Neutrophil (primary cell): ENCODE measurements at regions not wholly inside any gene's neighbourhood (a gene's known extent, or its start where the extent isn't known, plus 50 kb on each side); places are given as distances from the start of the nearest gene placed in this dataset.
"Not testable (repeated sequence)": the region's sequence is repeated elsewhere in the genome, so short reads cannot be mapped to it uniquely, and the experiment has no call there.

ENCODE experiments used
- H3K27ac ChIP-seq: fragments of 200-600 bp; sonication (generic); 2 replicates; pipeline ENCODE4 v1.5.1; 2016; ENCODE audit warnings: mild to moderate bottlenecking, moderate library complexity
- H3K27me3 ChIP-seq: fragments of 200-600 bp; sonication (generic); 2 replicates; pipeline ENCODE4 v1.6.0; 2016; ENCODE audit warnings: mild to moderate bottlenecking
- H3K36me3 ChIP-seq: fragments of 200-600 bp; sonication (generic); 2 replicates; pipeline ENCODE4 v1.5.1; 2017
- H3K4me1 ChIP-seq, 2 experiments: fragments of 200-600 bp in 1 of 2; sonication (generic) in 1 of 2; 1 replicate in 1 of 2; 2 replicates in 1 of 2; pipeline versions ENCODE4 v1.5.1 to v1.6.1; 2013 to 2016; ENCODE audit warnings: low read depth in 1 of 2, low read length in 1 of 2, mild to moderate bottlenecking in 1 of 2, moderate library complexity in 1 of 2; ENCODE audit not compliant: control insufficient read depth in 1 of 2, insufficient read depth in 1 of 2
- H3K4me3 ChIP-seq, 2 experiments: fragments of 200-600 bp in 1 of 2; sonication (generic) in 1 of 2; 1 replicate in 1 of 2; 2 replicates in 1 of 2; pipeline ENCODE4 v1.5.1; 2013 to 2016; ENCODE audit warnings: low read depth in 1 of 2, low read length in 1 of 2, mild to moderate bottlenecking in 1 of 2, moderate library complexity in 1 of 2
- H3K9me3 ChIP-seq: fragments of 200-600 bp; sonication (generic); 2 replicates; pipeline ENCODE4 v1.5.1; 2016
- CTCF ChIP-seq: fragments of 200-600 bp; sonication (generic); IDR thresholded peaks from 2 replicates; pipeline ENCODE4 v1.5.1; 2016; ENCODE audit warnings: antibody characterized with exemption

DNA sequence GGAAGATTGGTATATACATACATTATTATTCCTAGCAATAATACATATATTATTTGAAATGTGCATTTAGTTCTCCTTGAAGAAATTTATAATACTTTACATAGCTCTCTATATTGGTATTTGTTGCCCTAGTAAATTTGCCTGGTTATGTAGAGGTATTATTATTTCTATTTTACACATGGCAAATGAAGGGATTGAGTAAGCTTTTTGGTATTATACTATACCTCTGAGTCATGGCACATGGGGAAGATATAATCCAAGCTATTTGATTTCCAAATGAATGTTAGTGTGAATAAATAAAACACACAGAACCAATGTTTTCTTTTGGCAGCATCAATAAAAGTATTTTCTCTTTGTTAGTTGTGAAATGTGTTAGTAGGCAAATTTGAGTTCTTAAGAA is 409.6 kb upstream of the SLC35B3 start:
- no peaks in the 10 kb centered on the region for H3K9me3 ChIP-seq
- no peak overlapping the region for H3K4me3 ChIP-seq
- no peak for TF ChIP-seq CTCF
- H3K27me3 ChIP-seq: no peaks in the 10 kb centered on the region
- no peak overlapping the region for H3K27ac ChIP-seq
- H3K36me3 ChIP-seq: no peaks in the 10 kb centered on the region
- H3K4me1 ChIP-seq: no peaks in the 10 kb centered on the region

DNA sequence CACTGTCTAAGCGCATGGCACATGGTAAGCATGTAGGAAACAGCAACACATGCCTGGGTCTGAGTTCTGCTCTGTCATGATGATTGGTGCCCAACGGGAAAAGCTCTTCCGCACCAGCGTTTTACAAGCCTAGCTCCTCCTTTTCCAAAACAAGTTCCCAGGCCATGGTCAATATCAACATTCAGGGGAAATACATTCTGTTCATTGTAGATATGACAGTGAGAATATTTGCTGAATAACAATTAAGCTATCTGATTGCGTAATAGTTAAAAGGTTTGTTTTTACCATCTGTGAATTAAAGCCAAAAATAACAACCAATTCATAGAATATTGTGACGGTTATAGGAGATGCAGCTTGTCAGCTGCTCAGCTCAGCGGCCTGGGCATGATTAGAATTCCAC is 404.3 kb upstream of the SLC35B3 start:
- Histone ChIP-seq H3K4me1 (no peaks in the 10 kb centered on the region), H3K27ac (no peak overlapping the region), H3K27me3 (no peaks in the 10 kb centered on the region), H3K4me3 (no peak overlapping the region), H3K36me3 (no peaks in the 10 kb centered on the region), H3K9me3 (no peaks in the 10 kb centered on the region)
- TF ChIP-seq CTCF: no peak

- no peak overlapping the region for H3K27ac ChIP-seq
- H3K9me3 ChIP-seq: no peaks in the 10 kb centered on the region
- TF ChIP-seq CTCF: no peak
- H3K4me3 ChIP-seq: no peak overlapping the region
- no peaks in the 10 kb centered on the region for H3K36me3 ChIP-seq
- no peaks in the 10 kb centered on the region for H3K27me3 ChIP-seq
- peaks cover under 1 to 2% of the 10 kb centered on the region in 2 experiments for H3K4me1 ChIP-seq
Measured at GRCh38 chr6:8837343-8837742, 402.0 kb upstream of the SLC35B3 start.

GRCh38 chr6:8832695-8833094 is 397.4 kb upstream of the SLC35B3 start:
- not testable (repeated sequence) for H3K27ac ChIP-seq, H3K36me3 ChIP-seq, H3K27me3 ChIP-seq

DNA sequence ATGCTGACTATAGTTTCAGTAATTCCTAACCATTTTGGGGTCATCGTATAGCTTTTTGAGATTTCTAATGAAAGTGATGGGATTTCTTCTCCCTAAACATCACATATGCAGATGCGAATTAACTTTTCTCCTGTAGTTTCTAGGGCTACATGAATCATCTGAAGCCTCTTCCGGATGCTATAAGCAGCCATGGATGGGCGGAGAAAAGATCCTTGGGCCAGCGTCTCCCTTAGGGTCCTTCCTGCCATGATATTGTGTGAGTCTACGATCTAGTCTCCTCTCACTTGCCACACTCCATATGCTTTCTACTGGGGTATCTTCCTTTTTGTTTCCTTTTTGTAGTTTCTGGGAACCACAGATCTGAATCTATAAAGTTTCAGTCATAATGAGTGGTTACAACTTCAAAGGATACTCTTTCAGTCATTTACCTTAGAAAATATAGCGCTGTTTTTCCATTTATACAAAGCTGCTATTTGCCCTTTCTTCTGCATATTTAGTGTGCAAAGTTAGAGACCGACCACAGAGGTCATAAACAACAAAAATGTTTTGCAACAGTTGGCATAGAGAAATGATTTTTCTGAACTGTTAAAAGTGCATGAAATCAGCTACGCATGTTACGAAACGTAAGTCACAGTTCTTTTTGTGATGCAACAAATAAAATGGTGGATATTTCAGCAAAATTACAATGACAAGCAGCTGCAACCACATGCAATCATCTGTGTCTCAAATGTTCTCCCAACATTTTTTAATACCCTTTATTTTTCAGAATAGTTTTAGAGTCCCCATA is 396.2 kb upstream of the SLC35B3 start:
- no peaks in the 10 kb centered on the region for H3K27me3 ChIP-seq
- no peaks in the 10 kb centered on the region for H3K36me3 ChIP-seq
- no peak for TF ChIP-seq CTCF
- peak overlapping the region in 1 of 2 experiments; percentile 16 for H3K4me3 ChIP-seq
- H3K27ac ChIP-seq: peak overlapping the region; percentile 70
- no peaks in the 10 kb centered on the region for H3K9me3 ChIP-seq
- H3K4me1 ChIP-seq: peaks cover 17 to 29% of the 10 kb centered on the region in 2 experiments

More at GRCh38 chr6:8832695-8833094, 397.4 kb upstream of the SLC35B3 start:
- peaks cover 17 to 29% of the 10 kb centered on the region in 2 experiments for H3K4me1 ChIP-seq
- not testable (repeated sequence) for H3K9me3 ChIP-seq, H3K4me3 ChIP-seq

DNA sequence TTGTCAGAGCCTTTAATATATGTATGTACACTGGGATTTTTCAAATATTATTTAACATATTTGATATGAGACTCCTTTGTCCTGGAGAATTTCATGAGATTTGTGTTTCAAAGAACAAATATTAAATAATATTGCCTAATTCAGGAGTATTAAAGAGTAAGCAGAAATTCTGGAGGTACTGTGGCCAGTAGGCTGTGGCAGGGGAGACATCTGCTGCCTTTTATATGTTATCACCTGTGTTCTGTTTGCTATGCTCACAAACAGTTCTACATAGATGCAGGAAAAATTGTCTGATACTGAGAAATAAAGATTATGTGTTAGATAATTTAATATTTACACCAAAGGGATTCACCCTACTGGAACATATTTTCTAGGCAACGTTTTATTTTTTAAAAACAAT is 395.4 kb upstream of the SLC35B3 start:
- Histone ChIP-seq H3K27ac (no peak overlapping the region), H3K27me3 (no peaks in the 10 kb centered on the region), H3K4me1 (peaks cover 17 to 29% of the 10 kb centered on the region in 2 experiments), H3K36me3 (no peaks in the 10 kb centered on the region), H3K9me3 (no peaks in the 10 kb centered on the region), H3K4me3 (no peak overlapping the region)
- no peak for TF ChIP-seq CTCF
